ENCODE measurements at regions not wholly inside any gene's neighbourhood (a gene's known extent, or its start where the extent isn't known, plus 50 kb on each side); places are given as distances from the start of the nearest gene placed in this dataset.

- no peak for DNase-seq
Observed at GRCh38 chr12:124626971-124627411, 59.6 kb upstream of the NCOR2 start.

GRCh38 chr12:124625867-124626675, 58.7 kb upstream of the NCOR2 start:
- DNase-seq: no peak

GRCh38 chr12:124624823-124625222, 57.4 kb upstream of the NCOR2 start:
- DNase-seq: no peak

- no peak for DNase-seq
Observed at GRCh38 chr12:124623344-124624035, 56.1 kb upstream of the NCOR2 start.

- no peak for DNase-seq
Observed at GRCh38 chr12:124622764-124623163, 55.4 kb upstream of the NCOR2 start.

GRCh38 chr12:124622331-124622730, 54.9 kb upstream of the NCOR2 start:
- DNase-seq: no peak

- DNase-seq: no peak
Observed at GRCh38 chr12:124621296-124621660, 53.9 kb upstream of the NCOR2 start.

GRCh38 chr12:124620606-124621295, 53.3 kb upstream of the NCOR2 start:
- no peak for DNase-seq

GRCh38 chr12:124618291-124618902, 51.0 kb upstream of the NCOR2 start:
- no peak for DNase-seq

- peak; percentile 88 for DNase-seq
Observed at GRCh38 chr12:124617615-124618014, 50.2 kb upstream of the NCOR2 start.

Data from COR-L47 (cell line).